ENCODE measurements at regions not wholly inside any gene's neighbourhood (a gene's known extent, or its start where the extent isn't known, plus 50 kb on each side); places are given as distances from the start of the nearest gene placed in this dataset.

DNA sequence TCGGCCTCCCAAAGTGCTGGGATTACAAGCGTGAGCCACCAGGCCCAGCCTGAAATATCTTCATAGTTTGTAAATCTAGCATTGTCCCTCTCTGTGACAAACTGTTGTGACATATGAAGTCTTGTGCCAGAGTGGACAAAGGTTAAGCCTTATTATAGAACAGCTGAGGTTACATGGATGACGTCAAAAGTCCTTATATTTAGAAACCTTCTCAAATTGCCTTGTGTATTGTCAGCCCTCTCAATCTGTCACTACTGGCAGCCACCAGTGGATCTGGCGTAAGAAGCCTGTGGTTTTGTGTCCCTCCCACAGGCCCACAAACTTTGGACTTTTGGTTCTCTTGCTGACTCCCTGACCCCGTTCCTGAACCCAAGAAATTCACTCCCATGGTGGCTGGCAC is 79.4 kb upstream of the CCDC112 start:
- TF ChIP-seq CTCF (IDR thresholded peaks at IDR 0.05) (no peak), POLR2A (IDR thresholded peaks at IDR 0.05) (no peak)
